Neuronal stem cell (in vitro differentiated cells): ENCODE measurements at regions not wholly inside any gene's neighbourhood (a gene's known extent, or its start where the extent isn't known, plus 50 kb on each side); places are given as distances from the start of the nearest gene placed in this dataset.
"Not testable (repeated sequence)": the region's sequence is repeated elsewhere in the genome, so short reads cannot be mapped to it uniquely, and the experiment has no call there.

ENCODE experiments used
- DNase-seq: peaks from one replicate; pipeline ENCODE4 v3.0.0-alpha.2; 2013; ENCODE audit warnings: low spot score
- H2AFZ ChIP-seq: one replicate; pipeline ENCODE4 v1.6.1; 2013; ENCODE audit warnings: mild to moderate bottlenecking, low read length, inconsistent platforms
- H2AK5ac ChIP-seq: 2 replicates; pipeline ENCODE4 v1.6.1; 2013; ENCODE audit warnings: low read depth, mild to moderate bottlenecking, inconsistent platforms, low read length, moderate library complexity, mixed read lengths
- H2BK120ac ChIP-seq: 2 replicates; pipeline ENCODE4 v1.6.1; 2013; ENCODE audit warnings: low read depth, mild to moderate bottlenecking, inconsistent platforms, low read length, moderate library complexity, mixed read lengths
- H2BK12ac ChIP-seq: one replicate; pipeline ENCODE4 v1.6.1; 2013; ENCODE audit warnings: low read length, inconsistent platforms
- H2BK15ac ChIP-seq: 2 replicates; pipeline ENCODE4 v1.6.1; 2013; ENCODE audit warnings: mild to moderate bottlenecking, low read length, inconsistent platforms, mixed read lengths
- H2BK5ac ChIP-seq: one replicate; pipeline ENCODE4 v1.6.1; 2013; ENCODE audit warnings: inconsistent platforms, mild to moderate bottlenecking, low read length, moderate library complexity
- H3K14ac ChIP-seq: one replicate; pipeline ENCODE4 v1.6.1; 2013; ENCODE audit warnings: low read length, inconsistent platforms
- H3K18ac ChIP-seq: 2 replicates; pipeline ENCODE4 v1.6.1; 2013; ENCODE audit warnings: low read length, inconsistent platforms
- H3K23ac ChIP-seq: 2 replicates; pipeline ENCODE4 v1.6.1; 2013; ENCODE audit warnings: low read depth, mild to moderate bottlenecking, mixed read lengths, low read length, inconsistent platforms; ENCODE audit not compliant: poor library complexity
- H3K27ac ChIP-seq: replicated peaks from 3 replicates; pipeline ENCODE4 v1.5.1; 2013; ENCODE audit warnings: low read length, inconsistent platforms
- H3K27me3 ChIP-seq, 3 experiments: 2 replicates each; pipeline ENCODE4 v1.6.1; 2013; ENCODE audit warnings: low read length in 3 of 3, mild to moderate bottlenecking in 2 of 3, inconsistent platforms in 1 of 3, low read depth in 1 of 3, mixed read lengths in 1 of 3, moderate library complexity in 1 of 3; ENCODE audit not compliant: control insufficient read depth in 3 of 3, insufficient read depth in 3 of 3
- H3K36me3 ChIP-seq, 2 donors: replicated peaks in 1 of 2; 2 replicates each; pipeline ENCODE4 v1.6.1; 2013; ENCODE audit warnings: low read length in 2 of 2; ENCODE audit not compliant: control insufficient read depth in 2 of 2, insufficient read depth in 2 of 2
- H3K4ac ChIP-seq: 2 replicates; pipeline ENCODE4 v1.6.1; 2013; ENCODE audit warnings: inconsistent platforms, mild to moderate bottlenecking, low read length, moderate library complexity
- H3K4me1 ChIP-seq, 2 donors: 1 replicate in 1 of 2; 2 replicates in 1 of 2; pipeline ENCODE4 v1.6.1; 2013; ENCODE audit warnings: low read length in 2 of 2, low read depth in 1 of 2; ENCODE audit not compliant: control insufficient read depth in 2 of 2, insufficient read depth in 1 of 2
- H3K4me2 ChIP-seq: one replicate; pipeline ENCODE4 v1.6.1; 2013; ENCODE audit warnings: mild to moderate bottlenecking, low read length, inconsistent platforms; ENCODE audit not compliant: insufficient read depth, poor library complexity, severe bottlenecking
- H3K4me3 ChIP-seq, 2 donors: 2 replicates each; pipeline ENCODE4 v1.5.1; 2013; ENCODE audit warnings: low read length in 2 of 2, mild to moderate bottlenecking in 2 of 2, inconsistent platforms in 1 of 2, moderate library complexity in 1 of 2
- H3K79me1 ChIP-seq: one replicate; pipeline ENCODE4 v1.6.1; 2013; ENCODE audit warnings: low read depth, mild to moderate bottlenecking, inconsistent platforms, low read length, moderate library complexity
- H3K9ac ChIP-seq: one replicate; pipeline ENCODE4 v1.6.1; 2013; ENCODE audit warnings: mild to moderate bottlenecking, low read depth, low read length, inconsistent platforms; ENCODE audit not compliant: poor library complexity
- H3K9me3 ChIP-seq, 2 donors: replicated peaks in 1 of 2; 2 replicates each; pipeline versions ENCODE3 to v1.6.1; 2013; ENCODE audit warnings: low read length in 2 of 2, mild to moderate bottlenecking in 2 of 2, inconsistent platforms in 1 of 2, low read depth in 1 of 2, mixed read lengths in 1 of 2, moderate library complexity in 1 of 2; ENCODE audit not compliant: control insufficient read depth in 2 of 2, insufficient read depth in 1 of 2
- H4K8ac ChIP-seq: one replicate; pipeline ENCODE4 v1.6.1; 2013; ENCODE audit warnings: low read depth, mild to moderate bottlenecking, inconsistent platforms, low read length, moderate library complexity
- H4K91ac ChIP-seq: one replicate; pipeline ENCODE4 v1.6.1; 2013; ENCODE audit warnings: low read length, low read depth, mild to moderate bottlenecking, inconsistent platforms; ENCODE audit not compliant: poor library complexity
- WGBS, 2 donors: extraction: QIAGEN DNeasy Blood & Tissue Kit; methylation state at CpG; one replicate each; pipeline ENCODE4 v1.1.7; 2013; ENCODE audit warnings: missing lambda C conversion rate in 2 of 2, mixed read lengths in 1 of 2; ENCODE audit not compliant: insufficient read length in 2 of 2, insufficient replicate concordance in 1 of 2; ENCODE audit errors: extremely low coverage in 2 of 2; 5-methylcytosine and 5-hydroxymethylcytosine counted together

DNA sequence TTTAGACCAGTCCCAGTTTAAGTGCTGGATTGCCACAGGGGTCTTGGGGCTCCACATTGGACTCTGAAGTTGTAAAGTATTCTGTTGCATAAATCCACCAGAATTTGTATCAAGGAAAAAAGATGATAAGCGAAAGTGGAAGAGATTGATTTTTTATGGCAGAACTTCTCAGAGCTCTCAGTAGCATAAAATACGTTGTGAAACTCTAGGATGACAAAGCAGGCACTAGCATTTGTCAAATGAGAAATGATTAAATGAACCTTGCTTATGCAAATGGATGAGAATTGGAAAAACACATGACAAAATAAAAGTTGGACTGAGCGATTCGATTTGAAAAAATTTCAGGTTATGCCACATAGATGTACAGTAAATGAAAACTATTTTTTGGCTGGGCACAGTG lies 253.8 kb upstream of the RAB4A start:
- no peak overlapping the region for H4K8ac ChIP-seq
- no peak overlapping the region for H3K4ac ChIP-seq
- no peak overlapping the region for H3K4me2 ChIP-seq
- no peak overlapping the region for H2AK5ac ChIP-seq
- no peak overlapping the region for H2BK15ac ChIP-seq
- peaks cover 0 to 7% of the 10 kb centered on the region in 2 donors for H3K4me1 ChIP-seq
- H2BK5ac ChIP-seq = no peak overlapping the region
- no peaks in the 10 kb centered on the region for H3K36me3 ChIP-seq
- H2BK12ac ChIP-seq = no peak overlapping the region
- H3K27me3 ChIP-seq = peaks cover 0 to 9% (median 0%) of the 10 kb centered on the region in 3 experiments
- no CpG with 5 or more reads among the region's 4 CpGs for WGBS, 2 donors
- no peak overlapping the region for H3K18ac ChIP-seq
- no peak overlapping the region for H3K9ac ChIP-seq
- no peaks in the 10 kb centered on the region for H3K9me3 ChIP-seq
- H3K23ac ChIP-seq = no peak overlapping the region
- no peak overlapping the region for H3K4me3 ChIP-seq
- H2BK120ac ChIP-seq = no peak overlapping the region
- H2AFZ ChIP-seq = no peak overlapping the region
- no peak overlapping the region for H4K91ac ChIP-seq
- no peak overlapping the region for H3K14ac ChIP-seq
- no peak overlapping the region for H3K27ac ChIP-seq
- H3K79me1 ChIP-seq = no peaks in the 10 kb centered on the region
- DNase-seq = no peak

DNA sequence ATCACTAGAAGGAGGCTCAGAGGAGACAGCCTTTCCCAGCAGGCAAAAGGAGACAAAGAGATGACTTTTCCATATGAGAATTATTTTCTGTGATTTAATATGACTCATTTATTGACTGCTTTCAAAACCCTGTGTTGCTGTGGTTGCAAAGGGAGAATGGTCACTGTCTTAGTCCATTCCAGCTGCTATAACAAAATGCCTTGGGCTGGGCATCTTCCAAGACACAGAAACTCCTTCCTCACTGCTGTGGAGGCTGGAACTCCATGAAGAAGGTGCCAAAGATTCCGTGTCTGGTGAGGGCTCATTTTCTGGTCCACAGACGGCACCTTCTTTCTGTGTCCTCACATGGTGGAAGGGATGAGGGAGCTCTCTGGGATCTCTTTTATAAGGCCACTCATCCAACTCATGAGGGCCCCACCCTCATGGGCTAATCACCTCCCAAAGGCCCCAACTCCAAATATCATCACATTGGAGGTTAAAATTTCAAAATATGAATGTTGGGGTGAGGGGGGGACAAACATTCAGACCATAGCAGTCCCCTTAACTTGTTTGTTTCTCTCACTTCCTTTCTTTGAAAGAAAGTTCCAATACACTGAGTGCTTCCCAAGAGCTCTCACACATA lies 252.1 kb upstream of the RAB4A start:
- Histone ChIP-seq H2BK120ac (no peak overlapping the region), H2AFZ (no peak overlapping the region), H2AK5ac (peak overlapping the region; percentile 65), H3K27me3 (peaks cover 0 to 9% (median 0%) of the 10 kb centered on the region in 3 experiments), H4K91ac (peak overlapping the region; percentile 79), H3K4ac (no peak overlapping the region), H3K14ac (no peak overlapping the region), H4K8ac (no peak overlapping the region), H3K9me3 (no peaks in the 10 kb centered on the region), H3K4me2 (no peak overlapping the region), H3K9ac (no peak overlapping the region), H3K4me1 (peaks cover 0 to 15% of the 10 kb centered on the region in 2 donors), H3K27ac (no peak overlapping the region), H3K18ac (no peak overlapping the region), H2BK5ac (no peak overlapping the region), H3K4me3 (no peak overlapping the region), H2BK15ac (peak overlapping the region; percentile 60), H2BK12ac (no peak overlapping the region), H3K23ac (no peak overlapping the region), H3K36me3 (no peaks in the 10 kb centered on the region), H3K79me1 (no peaks in the 10 kb centered on the region)
- DNase-seq = no peak
- WGBS, 2 donors = no CpG with 5 or more reads among the region's 2 CpGs

DNA sequence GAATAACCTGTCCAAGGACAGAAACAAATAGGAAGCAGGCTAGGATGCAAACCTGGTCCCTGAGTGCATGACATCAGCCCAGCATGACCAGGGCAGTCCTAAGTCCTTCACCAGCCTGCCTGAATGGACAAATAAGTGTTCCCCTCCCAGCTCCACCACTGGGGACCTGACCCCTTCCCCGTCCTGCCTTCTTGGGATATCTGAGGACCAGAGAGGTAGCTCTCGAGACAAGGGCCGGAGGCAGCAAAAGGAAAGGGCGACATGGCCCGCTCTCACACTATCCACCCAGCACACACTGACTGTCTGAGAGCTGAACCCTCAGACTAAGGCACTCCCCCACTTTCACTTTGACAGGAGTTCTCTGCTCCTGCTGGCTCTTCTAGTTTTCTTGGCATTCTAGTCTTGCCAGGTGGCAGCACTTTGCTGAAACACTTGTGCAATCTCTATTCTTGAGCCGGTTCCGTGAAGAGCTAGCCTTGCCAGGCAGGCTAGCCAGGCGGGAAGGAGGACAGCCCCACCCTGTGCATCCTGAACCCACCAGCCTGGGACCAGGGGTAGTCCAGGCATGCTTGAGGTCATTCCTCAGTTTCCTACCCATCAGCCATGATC lies 251.1 kb upstream of the RAB4A start:
- Histone ChIP-seq H3K27ac (no peak overlapping the region), H3K14ac (no peak overlapping the region), H2BK5ac (no peak overlapping the region), H3K9me3 (no peaks in the 10 kb centered on the region), H2BK12ac (no peak overlapping the region), H2AFZ (no peak overlapping the region), H4K91ac (no peak overlapping the region), H2BK120ac (no peak overlapping the region), H2BK15ac (no peak overlapping the region), H4K8ac (no peak overlapping the region), H3K4me1 (peaks cover 0 to 15% of the 10 kb centered on the region in 2 donors), H3K4me3 (no peak overlapping the region), H3K36me3 (no peaks in the 10 kb centered on the region), H3K27me3 (peaks cover 0 to 5% (median 0%) of the 10 kb centered on the region in 3 experiments), H3K18ac (no peak overlapping the region), H3K23ac (no peak overlapping the region), H3K79me1 (no peaks in the 10 kb centered on the region), H2AK5ac (no peak overlapping the region), H3K4me2 (no peak overlapping the region), H3K4ac (no peak overlapping the region), H3K9ac (no peak overlapping the region)
- WGBS, 2 donors = no CpG with 5 or more reads among the region's 8 CpGs
- DNase-seq = no peak

- not testable (repeated sequence) for H2AFZ ChIP-seq, H3K4me2 ChIP-seq, H4K8ac ChIP-seq, DNase-seq, H3K9me3 ChIP-seq, H4K91ac ChIP-seq, H3K36me3 ChIP-seq, H3K9ac ChIP-seq, H3K14ac ChIP-seq, H2BK12ac ChIP-seq, H2BK15ac ChIP-seq, H3K27me3 ChIP-seq, H3K4ac ChIP-seq, H3K79me1 ChIP-seq, H2AK5ac ChIP-seq, H3K4me3 ChIP-seq, H3K27ac ChIP-seq, H2BK5ac ChIP-seq, H3K23ac ChIP-seq, H2BK120ac ChIP-seq, H3K18ac ChIP-seq
- H3K4me1 ChIP-seq = peaks cover 0 to 21% of the 10 kb centered on the region in 2 donors
- WGBS, 2 donors = no CpG with 5 or more reads among the region's 1 CpG
Observed at GRCh38 chr1:229021034-229021433, 249.9 kb upstream of the RAB4A start.
